H54 (cell line): ENCODE measurements at regions not wholly inside any gene's neighbourhood (a gene's known extent, or its start where the extent isn't known, plus 50 kb on each side); places are given as distances from the start of the nearest gene placed in this dataset.

Experiments used
- DNase-seq: peaks from one replicate; pipeline ENCODE4 v3.0.0; 2011; ENCODE audit warnings: low spot score, mixed read lengths; ENCODE audit not compliant: insufficient read length
- FAIRE-seq: peaks from 3 replicates; lab custom pipeline; 2011; peaks lifted over from hg19 to GRCh38; lab: Jason Lieb, UNC
- POLR2A ChIP-seq: IDR thresholded peaks from 2 replicates; pipeline ENCODE4 v1.6.1; 2011; ENCODE audit warnings: low read depth, mild to moderate bottlenecking, low read length

DNA sequence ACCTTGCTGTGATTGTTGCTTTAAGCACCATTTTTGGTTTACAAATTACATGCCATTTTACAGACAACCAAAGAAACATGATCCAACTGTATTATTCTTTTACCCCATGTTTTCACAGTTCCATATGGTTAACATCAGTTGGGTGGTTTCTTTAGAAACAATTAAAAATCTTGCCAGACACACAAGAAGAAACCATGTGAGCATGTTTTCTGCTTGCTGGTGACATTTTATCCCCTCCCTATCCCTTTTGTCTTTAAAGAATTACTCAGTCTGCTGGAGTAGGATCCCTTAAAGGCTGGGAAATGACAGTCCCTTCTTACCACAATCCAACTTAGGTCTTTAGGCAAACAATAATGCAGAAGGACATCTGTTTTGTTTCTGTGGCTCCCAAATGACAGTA, 121.8 kb upstream of the PLXNC1 start:
- TF ChIP-seq POLR2A: no peak
- no peak for DNase-seq

DNA sequence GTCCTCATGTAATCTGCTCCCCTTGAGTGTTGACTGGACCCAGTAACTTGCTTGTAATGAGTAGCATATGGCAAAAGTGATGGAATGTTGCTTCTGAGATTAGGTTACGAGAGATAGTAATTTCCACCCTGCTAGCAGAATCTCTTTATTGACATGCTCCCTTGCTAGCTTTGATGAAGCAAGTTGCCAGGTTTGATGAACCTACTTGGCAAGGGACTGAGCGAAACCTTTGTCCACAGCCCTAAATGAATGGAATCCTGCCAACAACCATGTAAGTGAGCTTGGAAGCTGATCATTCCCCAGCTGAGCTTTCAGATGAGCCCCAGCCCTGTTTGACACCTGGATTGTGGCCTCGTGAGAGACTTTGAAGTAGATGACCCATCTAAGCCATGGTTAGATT, 120.8 kb upstream of the PLXNC1 start:
- FAIRE-seq: no peak
- no peak for TF ChIP-seq POLR2A
- DNase-seq: no peak

More for the DNA sequence above, 121.8 kb upstream of the PLXNC1 start:
- no peak for FAIRE-seq

DNA sequence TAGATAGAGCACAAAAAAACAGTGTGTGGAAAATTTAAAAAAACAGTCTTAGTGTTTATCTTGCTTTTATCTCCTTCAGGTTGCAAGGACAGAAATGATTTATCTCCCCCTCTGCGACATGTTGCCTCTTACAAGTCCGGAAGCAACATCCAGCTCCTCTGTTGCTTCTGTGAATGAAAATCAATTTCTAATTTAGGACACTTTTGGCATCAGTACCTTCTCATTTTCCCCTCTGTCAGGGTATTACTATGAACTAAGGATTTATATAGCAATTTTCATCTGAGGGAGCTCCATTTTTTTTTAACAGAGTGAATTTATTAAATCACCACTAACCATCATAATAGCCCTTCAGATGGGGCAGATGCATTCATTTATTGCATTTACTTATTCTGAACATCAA, 116.6 kb upstream of the PLXNC1 start:
- FAIRE-seq (no peak), DNase-seq (no peak)
- no peak for TF ChIP-seq POLR2A

DNA sequence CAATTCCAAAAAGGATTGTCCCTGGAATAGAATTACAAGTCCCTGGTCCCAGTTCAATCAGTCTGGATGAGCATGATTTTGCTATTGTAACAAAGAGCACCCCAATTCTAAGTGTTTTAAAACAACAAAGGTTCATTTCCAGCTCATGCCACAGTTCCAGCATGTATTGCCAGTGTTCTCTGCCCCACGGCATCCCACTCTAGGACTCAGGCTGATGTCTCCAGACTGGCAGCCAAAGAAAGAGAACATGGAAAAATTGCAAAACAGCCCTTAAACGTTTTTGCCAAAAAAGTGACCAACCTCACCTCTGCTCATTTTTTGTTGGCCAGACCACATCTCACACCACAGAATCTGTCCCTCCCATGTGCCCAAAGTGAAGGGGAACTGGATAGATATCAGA, 116.0 kb upstream of the PLXNC1 start:
- no peak for TF ChIP-seq POLR2A
- FAIRE-seq (no peak), DNase-seq (no peak)

DNA sequence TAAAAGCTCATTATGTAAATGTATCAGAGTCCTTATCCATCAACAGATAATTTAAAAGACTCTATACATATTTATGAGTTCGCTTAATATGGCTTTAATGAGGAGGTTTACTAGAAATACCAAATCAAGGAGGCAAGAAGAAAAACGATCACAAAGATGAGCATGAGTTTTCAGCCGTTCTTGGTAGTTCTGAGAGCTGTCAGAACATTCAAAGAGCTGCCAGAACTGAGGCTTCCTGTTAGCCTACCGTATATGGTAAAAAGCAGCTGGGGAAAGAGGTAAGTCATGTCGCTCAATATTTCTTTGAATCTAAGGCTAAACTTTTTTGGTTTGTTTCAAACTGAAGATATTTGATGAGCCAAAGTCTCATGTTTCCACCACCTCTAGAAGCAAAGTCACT, 115.3 kb upstream of the PLXNC1 start:
- no peak for TF ChIP-seq POLR2A
- no peak for FAIRE-seq
- no peak for DNase-seq

DNA sequence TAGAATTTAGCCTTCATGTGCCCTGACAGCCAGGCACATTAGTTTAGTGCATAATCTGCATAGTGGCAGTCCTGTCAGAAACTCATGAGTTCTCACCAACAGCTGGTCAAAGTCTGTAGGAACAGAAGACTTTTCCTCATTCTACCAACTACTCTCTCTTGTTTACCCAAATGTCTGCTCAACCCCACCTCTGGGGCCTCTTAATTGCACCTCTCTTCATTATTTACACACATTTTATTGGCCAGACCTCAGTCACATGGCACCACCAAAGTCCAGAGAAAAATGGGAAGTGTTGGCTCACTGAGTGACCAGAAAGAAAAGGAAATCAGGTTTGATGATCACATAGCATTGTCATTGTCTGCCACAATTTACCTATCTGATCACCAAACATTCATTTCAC, 114.6 kb upstream of the PLXNC1 start:
- FAIRE-seq (no peak), DNase-seq (no peak)
- TF ChIP-seq POLR2A: no peak

DNA sequence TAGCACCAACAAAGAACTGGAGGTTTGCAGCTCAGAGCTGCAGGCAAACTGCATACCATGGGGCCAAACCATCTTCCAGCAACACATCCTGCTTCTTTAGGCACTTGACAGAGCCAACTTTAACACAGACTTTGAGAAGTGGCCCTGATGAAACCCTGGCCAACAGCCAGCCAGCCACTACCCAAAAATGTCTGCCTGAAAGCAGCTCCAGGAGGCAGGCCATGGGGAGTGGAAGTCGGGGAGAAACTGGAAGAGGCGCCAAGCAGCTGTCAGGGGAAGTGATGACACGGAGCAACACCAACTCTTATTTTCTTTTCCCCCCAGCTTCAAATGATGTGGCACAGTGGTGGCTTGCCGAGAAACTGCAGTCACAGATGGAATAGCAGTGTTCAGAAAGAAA, 110.9 kb upstream of the PLXNC1 start:
- TF ChIP-seq POLR2A: no peak
- no peak for FAIRE-seq
- no peak for DNase-seq

DNA sequence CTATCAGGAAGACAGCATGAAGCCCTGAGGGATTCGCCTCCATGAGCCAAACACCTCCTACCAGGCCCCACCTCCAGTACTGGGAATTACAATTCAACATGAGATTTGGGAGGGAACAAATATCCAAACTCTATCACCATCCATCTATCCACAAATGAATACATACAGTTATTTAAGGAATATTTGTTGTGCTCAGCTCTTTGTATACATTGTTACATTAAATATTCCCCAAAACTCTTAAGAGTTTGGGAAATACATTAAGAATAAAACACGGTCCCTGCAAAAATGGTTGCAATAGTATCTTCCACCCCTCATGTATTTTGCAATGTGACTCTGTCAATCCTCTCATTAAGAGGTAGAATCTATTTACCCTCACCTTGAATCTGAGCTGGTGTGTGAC, 109.8 kb upstream of the PLXNC1 start:
- no peak for TF ChIP-seq POLR2A
- no peak for FAIRE-seq
- no peak for DNase-seq

DNA sequence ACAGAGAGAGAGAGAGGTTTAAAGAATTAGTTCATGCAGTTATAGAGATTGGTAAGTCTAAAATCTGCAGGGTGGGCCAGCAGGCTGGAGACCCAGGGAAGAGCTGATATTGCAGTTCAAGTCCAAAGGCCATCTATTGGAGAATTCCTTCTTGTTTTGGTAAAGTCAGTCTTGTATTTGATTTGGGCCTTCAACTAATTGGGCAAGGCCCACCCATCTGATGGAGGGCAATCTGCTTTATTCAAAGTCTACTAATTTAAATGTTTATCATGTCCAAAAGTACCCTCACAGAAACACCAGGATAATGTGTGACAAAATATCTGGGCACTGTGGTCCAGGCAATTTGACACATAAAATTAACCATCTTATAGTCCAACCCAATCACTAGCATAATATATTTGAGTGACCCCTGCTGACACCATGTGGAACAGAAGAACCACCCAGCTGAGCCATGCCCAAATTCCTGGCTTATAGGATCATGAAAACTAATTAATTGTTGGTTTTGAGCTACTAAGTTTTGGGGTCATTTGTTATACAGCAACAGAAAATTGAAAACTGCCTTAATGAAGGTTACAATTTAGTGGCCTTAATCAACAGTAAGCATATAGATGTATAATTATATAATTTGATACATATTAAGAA, 109.1 kb upstream of the PLXNC1 start:
- FAIRE-seq (no peak), DNase-seq (no peak)
- TF ChIP-seq POLR2A: no peak

DNA sequence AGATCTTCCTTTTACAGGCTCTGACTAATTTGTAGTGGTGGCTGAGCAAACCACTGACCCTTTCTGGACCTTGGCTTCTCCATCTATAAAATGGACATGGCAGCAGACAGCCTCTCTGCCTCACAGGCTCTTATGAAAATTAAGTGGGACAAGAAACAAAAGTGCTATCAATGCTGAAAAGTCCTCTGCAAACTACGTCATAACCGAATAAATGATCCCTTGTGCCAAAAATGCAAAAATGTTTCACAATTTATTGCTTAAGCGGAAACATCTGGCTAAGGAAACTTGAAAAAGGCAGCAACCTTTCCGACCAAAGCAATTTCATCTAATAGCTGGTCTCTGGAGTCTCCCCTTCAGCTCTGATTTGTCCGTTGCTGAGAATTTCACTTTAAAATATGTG, 108.5 kb upstream of the PLXNC1 start:
- FAIRE-seq: no peak
- TF ChIP-seq POLR2A: no peak
- no peak for DNase-seq

DNA sequence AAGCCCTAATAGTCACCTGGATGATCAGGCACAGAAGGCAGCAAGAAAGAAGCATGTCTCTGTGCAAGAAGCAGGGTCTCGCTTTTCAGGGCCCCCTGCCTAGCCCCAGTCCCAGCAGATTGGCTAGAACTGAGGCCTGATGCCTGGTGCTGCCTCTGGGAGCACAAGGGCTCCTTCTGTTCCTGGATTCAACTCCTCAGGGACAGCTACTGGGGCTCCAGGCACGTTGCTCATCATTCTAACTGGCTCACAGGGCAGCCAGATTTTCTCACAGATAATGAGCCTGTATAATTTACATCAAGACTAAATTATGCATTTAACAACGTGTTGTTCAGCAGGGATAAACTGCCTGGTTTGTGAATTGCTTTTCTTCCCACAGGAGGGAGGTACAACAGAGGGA, 106.5 kb upstream of the PLXNC1 start:
- no peak for TF ChIP-seq POLR2A
- no peak for DNase-seq
- no peak for FAIRE-seq

DNA sequence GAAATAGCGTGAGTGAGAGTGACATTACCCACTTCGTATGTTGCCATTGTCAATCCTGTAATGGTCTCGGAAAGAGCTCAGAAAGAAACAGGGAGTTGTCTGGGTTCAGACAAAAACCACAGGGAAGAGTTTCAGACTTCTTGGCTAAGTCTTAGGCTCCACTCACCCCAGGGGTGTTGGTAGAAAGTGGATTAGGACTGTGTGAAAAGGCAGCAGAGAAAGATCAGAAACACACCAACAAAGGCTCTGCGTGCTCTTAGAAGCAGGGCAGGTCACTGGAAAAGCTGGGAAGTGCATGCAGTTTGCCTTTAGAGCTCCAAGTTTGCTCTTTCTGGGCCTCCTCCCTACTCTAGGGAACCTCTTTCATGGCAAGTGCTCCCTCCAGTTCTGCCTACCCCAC, 106.1 kb upstream of the PLXNC1 start:
- FAIRE-seq: no peak

DNA sequence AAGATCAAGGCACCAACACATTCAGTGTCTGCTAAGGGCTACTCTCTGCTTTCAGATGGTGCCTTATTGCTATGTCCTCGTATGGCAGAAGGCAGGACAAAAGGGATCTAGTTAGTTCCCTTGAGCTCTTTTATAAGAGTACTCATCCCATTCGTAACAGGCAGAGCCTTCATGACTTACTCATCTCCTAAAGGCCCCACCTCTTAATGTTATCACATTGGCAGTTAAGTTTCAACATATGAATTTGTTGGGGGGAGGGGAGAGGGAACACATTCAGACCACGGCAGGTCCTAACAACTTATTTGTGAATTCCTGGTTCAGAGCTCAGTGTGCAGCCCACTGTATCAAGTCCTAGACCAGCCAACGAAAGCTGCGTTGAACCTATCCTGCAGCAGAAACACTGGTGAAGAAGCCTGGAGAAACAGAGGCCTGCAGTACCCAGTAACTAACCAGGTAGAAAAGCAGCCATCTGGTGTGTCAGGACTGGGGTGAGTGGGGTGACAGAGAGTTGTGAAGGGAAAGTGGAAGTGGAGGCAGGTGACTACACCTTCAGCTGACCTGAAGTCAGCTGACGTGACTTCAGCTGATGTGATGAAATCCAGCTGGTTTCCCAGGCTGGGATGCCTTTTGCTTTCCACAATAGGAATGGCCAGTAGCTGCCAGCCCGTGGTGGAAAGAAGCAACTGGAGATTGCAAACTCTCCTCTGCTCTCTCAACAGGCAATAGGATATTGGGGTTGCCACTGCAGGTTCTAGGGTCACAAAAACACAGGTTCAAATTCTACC, 101.6 kb upstream of the PLXNC1 start:
- no peak for DNase-seq
- no peak for FAIRE-seq
- no peak for TF ChIP-seq POLR2A

More for the DNA sequence above, 106.1 kb upstream of the PLXNC1 start:
- TF ChIP-seq POLR2A: no peak
- DNase-seq: no peak

DNA sequence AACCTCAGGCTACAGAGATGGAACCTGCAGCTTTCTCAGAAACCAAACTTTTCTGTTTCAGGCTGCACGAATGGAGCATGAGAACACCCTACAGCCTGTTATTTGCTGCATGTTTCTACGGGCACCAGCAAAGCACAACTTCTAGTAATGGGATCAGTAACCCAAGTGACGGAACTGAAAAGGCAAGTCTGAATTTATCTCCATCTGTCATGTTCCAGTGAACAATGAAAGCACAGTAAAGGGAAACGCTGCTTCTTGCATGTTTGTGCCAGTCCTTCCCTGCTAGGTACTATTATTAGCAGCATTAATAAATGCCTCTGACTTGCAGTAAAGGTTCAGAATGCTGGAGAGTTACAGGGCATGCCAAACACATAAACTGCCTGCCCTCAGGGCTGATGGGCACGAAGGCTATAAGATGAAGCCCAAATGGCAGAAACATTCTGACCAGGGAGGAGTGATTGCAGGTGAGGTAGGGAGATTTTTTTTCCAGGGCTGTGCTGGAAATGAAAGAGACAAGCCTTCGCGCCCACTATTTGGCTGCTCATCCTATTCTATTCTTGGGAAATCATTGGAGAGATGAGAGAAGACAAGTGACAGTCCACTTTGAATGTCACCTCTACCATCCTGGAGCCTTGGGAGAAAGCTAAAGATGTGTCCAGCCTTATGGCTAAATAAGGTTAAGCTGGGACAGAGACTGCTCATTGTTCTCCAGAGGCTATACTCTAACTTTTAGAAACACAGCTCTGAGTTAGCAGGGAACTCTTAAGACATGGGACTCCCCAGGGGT, 100.4 kb upstream of the PLXNC1 start:
- no peak for DNase-seq
- TF ChIP-seq POLR2A: no peak
- FAIRE-seq: no peak
